PC-3 (cell line): ENCODE measurements at regions not wholly inside any gene's neighbourhood (a gene's known extent, or its start where the extent isn't known, plus 50 kb on each side); places are given as distances from the start of the nearest gene placed in this dataset.

ENCODE experiments used
- EZH2 ChIP-seq: fragments of 300-600 bp; sonication (generic); IDR thresholded peaks from one replicate; pipeline ENCODE4 v1.6.1; 2017; ENCODE audit warnings: antibody characterized with exemption, mild to moderate bottlenecking, low read length; ENCODE audit not compliant: unreplicated experiment
- TF ChIP-seq, protein P1 (sequence below): fragments of 300-600 bp; sonication (generic); conservative IDR thresholded peaks from 2 replicates; pipeline ENCODE4 v1.5.1; 2017; ENCODE audit warnings: antibody characterized with exemption, low read depth, mild to moderate bottlenecking, low read length

DNA sequence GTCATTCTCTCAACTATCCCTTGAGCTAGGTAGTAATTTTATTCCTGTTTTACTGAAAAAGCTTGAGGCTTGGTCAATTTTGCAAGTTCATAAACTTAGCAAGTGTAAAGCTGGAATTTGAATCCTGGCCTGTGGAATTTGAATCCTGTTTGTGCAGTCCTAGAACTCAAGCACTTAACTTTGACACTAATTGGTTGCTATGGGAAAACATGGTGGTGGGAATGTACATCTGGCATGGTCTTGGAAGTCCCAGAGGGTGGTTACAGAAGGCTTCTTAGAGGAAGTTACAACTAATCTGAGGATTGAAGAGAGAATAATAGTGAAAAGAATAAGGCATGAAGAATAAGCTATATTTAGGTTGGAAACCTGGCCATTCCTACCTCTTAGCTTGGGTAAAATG is 66.5 kb upstream of the LIN7C start:
- TF ChIP-seq, protein P1, sequence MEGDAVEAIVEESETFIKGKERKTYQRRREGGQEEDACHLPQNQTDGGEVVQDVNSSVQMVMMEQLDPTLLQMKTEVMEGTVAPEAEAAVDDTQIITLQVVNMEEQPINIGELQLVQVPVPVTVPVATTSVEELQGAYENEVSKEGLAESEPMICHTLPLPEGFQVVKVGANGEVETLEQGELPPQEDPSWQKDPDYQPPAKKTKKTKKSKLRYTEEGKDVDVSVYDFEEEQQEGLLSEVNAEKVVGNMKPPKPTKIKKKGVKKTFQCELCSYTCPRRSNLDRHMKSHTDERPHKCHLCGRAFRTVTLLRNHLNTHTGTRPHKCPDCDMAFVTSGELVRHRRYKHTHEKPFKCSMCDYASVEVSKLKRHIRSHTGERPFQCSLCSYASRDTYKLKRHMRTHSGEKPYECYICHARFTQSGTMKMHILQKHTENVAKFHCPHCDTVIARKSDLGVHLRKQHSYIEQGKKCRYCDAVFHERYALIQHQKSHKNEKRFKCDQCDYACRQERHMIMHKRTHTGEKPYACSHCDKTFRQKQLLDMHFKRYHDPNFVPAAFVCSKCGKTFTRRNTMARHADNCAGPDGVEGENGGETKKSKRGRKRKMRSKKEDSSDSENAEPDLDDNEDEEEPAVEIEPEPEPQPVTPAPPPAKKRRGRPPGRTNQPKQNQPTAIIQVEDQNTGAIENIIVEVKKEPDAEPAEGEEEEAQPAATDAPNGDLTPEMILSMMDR = no peak
- TF ChIP-seq EZH2 = no peak
